SK-MEL-5 (cell line): ENCODE measurements at regions not wholly inside any gene's neighbourhood (a gene's known extent, or its start where the extent isn't known, plus 50 kb on each side); places are given as distances from the start of the nearest gene placed in this dataset.
A peak's percentile ranks its signal among the peaks of the same experiment; 100 is the strongest.

Experiments
- DNase-seq: peaks from one replicate; pipeline ENCODE4 v3.0.0-alpha.2; 2016; ENCODE audit warnings: low read depth, low spot score
- in situ Hi-C: cut with HindIII; loops from 2 replicates; pipeline ENCODE4 v1.10.0; 2016; ENCODE audit warnings: low sequenced_read_pairs, high pct_unique_total_duplicates, low pct_unique_long_range_greater_than_20kb

DNA sequence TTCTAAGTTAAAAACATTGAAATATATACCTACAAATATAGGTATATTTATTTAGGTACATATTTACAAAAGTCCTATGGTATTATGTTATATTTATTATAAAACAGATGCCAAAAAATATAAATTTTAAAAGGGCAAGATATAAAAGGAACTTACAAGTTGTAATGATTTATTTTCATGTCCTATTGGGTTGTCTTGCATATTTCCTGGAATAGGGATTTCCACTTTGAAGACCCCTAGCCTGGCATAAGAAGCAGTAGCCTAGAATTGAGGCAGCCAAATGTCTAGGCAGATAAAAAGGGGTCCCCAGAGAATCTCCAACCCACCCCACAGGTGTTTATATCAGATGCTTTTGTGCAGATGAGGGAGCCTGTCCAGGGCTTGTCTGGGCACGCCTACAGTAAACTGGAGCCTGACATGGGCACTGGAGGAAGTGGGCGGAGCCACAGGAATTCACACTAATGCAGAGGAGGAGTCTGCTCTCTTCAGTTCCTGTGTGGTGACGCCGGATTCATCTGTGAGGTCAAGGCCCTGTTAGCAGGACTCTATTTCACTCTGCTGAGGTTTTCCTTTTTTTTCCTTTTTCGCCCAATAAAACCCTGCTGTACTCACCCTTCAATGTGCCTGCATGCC lies 1088.9 kb upstream of the PIK3C3 start:
- peak; percentile 25 for DNase-seq
- in situ Hi-C loops, result no loop called here

DNA sequence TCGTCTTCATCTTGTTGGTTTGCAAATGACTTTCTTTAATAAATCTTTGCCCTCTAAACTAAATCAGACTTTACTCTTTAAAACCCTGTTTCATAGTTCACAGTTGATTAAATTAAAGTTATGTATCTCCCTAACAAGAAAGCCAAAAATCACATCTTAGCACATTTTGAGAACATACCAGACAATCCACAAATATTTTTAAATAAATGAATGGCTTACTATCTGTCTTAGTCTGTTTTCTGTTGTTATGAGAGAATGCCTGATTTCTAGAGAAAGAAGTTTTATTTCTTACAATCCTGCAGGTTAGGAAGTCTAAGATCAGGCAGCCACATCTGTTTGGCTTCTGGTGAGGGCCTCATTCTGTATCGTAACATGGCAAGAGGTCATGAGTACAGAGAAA lies 1090.2 kb upstream of the PIK3C3 start:
- in situ Hi-C loops, result no loop called here
- DNase-seq, result no peak

DNA sequence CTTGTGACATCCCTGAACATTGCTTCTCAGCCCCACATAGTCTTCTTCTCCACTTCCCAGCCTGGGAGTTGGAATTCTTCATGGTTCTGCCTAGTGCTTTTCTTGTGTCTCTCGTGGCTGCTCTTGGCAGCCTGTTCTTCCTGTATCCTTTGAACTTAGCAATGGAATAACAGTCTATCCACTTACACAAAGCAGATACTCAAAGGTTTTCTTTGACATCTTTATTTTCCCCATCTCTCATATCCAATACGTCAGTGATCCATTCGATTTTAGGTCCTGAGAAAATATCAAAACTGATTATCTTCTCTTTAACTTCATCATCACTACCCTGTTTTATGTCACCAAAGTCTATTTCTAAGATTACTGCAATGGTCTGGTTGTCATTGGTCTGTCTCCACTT lies 1091.2 kb upstream of the PIK3C3 start:
- DNase-seq, result no peak
- in situ Hi-C loops, result no loop called here

DNA sequence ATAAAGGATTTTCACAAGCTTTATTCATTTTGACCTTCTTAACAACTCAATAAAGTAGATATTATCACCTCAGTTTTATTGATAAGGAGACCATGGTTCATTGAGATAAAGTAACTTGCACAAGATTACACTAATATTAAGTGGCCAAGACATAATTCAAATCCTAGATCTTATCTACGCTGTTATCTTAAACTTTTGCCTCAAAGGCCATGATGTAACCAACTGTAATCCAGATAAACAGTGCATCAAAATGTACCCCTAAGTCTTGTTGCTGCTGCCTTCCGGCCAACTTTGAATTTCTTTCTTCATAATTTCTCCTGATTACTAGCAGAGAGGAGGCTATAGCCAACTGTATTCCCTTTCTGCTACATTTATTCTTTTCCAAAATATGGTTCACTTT lies 1094.8 kb upstream of the PIK3C3 start:
- in situ Hi-C loops, result no loop called here
- no peak for DNase-seq

DNA sequence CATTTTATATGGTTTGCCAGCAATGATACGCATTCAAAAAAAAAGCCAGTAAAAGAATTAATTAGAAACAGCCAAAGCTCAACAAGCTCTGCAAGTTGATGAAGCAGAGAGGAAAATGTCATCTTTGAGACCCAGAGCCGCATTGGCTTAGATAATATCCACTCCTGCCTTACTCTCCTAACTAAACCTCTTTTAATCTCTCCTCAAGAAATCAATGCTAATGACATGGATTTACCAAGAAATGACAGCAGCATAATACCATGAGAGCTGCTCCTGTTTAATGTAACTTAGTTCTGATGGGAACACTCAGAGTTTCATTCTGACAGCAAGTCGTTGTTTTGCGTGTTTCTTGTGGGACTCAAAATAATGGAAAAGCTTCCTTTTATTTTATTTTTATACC lies 1099.4 kb upstream of the PIK3C3 start:
- in situ Hi-C loops, result no loop called here
- no peak for DNase-seq

DNA sequence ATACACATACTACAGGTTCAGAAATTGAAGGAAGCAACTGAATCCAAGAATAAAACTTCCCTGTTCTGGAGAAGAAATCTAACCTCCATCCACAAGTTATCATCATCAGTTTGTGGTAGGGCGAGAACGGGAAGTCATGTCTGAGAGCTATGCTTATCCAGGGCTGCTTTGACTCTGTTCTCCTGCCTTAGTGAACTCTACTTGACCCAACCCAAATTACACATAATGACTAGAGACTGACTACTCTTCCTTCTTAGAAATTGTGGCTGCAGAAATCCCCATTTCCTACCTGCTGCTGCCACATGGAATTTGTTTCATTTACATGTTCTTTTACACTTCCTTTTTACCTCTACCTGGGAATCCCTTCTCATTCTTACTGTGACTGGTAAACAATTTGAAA lies 1102.6 kb upstream of the PIK3C3 start:
- in situ Hi-C loops, result no loop called here
- DNase-seq, result no peak

DNA sequence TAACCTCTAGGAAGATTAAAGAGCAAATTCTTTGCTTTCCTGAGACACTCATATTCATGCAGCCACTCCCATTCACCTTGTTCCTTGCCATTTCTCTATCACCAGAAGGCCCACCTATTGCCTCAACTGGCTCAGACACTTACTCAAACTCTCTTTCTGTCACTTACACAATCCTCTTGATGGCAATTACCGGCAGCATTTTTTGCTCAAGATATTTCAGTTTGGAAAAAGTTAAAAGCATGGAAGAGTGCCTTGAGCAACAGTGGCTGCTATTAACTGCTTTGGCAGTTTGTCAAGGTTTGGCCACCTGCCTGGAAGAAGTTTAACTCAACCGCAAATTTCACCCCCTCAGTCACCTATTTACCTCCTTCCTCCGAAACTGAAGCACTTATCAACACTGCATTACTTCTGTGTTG lies 1104.0 kb upstream of the PIK3C3 start:
- DNase-seq, result no peak
- in situ Hi-C loops, result no loop called here

DNA sequence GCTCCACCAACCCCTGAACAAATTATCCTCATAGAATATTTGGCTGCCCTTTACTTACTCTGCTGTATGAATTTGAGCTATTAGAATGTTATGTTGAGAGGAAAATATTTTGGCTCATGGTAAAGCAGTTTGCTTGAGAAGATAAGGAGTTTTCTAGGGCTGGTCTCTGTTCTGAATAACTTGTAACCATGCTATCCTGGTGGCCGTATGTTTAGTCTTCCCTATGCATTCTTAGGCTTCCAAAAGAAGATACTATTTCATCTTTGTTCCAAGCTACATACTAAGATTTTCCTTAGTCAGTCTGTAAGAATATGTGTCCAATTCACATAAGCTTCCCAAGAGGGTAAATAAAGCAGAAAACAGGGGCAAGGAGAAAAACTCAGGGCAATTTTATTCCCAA lies 1105.1 kb upstream of the PIK3C3 start:
- no peak for DNase-seq
- in situ Hi-C loops, result no loop called here

DNA sequence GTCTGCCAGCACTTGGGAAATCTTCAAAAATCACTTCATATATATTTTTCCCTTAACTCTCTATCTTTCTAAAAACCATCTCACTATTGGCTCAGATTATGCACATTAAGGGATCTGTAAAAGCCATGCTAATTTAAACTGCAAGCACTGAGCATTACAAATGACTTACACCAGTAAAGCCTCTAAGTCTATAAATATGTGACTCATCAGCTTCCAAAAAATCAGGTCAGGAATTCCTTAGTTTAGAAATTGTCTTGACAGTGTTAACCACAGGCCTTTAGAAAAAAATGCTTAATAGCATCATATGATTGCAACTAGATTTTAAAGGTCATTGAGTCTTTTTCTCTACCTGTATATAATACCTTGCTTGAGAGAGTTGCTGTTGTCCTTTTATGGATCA lies 1113.6 kb upstream of the PIK3C3 start:
- in situ Hi-C loops, result no loop called here
- DNase-seq, result no peak

DNA sequence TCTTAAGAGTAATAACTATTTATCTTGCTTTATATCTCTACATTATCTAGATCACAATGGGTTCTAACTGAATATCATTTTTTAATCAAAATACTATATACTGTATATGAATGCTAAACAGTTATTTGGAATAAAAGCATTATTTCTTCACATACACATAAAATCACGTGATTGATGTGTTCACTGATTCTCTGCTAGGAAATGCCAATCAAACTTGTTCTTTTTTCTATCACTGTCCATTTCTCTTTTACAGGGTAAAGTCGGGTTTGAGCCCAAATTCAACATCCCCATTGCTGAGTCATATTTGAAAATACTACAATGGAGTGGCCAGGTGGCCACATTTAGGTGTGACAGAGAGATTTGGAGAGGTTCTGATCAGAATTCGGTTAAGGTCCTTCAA lies 1114.0 kb upstream of the PIK3C3 start:
- in situ Hi-C loops, result no loop called here
- no peak for DNase-seq

DNA sequence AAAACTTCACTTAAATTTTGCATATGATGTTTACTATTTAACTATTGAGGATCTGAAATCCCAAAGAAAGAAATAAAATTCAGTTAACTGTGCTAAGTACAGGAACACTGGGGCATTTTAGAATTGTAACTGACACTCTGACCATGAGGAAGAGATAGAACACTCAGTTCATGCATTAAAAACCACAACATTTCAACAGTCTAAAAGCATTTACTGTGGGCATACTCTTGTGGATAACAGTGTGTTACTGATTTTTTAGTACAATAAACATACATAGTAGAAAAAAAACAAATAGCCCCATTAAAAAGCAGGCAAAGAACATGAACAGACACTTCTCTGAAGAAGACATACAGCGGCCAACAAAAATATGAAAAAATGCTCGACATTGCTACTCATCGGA lies 1122.7 kb upstream of the PIK3C3 start:
- in situ Hi-C loops, result no loop called here
- DNase-seq, result no peak

DNA sequence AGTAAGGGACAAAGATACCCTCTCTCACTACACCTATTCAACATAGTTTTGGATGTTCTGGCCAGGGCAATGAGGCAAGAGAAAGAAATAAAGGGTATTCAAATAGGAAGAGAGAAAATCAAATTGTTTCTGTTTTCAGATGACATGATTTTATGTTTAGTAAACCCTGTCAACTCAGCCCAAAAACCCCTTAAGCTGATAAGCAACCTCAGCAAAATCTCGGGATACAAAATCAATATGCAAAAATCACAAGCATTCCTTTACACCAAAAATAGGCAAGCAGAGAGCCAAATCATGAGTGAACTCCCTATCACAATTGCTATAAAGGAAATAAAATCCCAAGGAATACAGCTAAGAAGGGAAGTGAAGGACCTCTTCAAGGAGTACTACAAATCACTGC lies 1130.7 kb upstream of the PIK3C3 start:
- in situ Hi-C loops, result no loop called here
- DNase-seq, result no peak

DNA sequence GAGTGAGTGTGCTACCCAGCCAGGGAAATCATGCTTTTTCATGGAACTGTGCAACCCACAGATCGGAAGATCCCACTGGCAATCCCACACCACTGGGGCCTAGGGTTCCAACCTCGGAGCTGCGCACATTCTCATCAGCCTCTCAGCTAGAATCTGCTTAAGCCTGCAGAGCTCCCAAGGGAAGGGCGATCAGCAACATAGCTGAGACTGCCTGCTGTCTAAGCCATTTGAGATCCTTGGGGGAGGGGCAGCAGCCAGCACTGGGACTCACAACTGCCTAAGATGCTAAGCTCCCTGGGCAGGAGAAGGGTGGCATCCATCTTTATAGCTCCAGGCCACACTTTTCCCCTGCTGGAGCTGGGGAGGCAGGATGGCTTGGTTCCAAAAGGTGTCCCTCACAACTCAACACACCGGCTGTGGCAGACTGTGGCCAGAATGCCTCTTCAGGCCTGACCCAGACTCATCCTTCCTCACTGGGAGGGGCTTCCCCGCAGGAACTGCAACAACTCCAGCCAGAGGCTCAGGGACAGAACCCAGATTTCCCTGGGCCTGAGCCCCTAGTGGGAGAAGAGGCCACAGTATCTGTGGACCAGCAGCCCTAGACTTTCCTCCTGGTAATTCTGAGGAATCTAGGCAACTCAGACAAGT lies 1133.3 kb upstream of the PIK3C3 start:
- DNase-seq, result no peak
- in situ Hi-C loops, result no loop called here

DNA sequence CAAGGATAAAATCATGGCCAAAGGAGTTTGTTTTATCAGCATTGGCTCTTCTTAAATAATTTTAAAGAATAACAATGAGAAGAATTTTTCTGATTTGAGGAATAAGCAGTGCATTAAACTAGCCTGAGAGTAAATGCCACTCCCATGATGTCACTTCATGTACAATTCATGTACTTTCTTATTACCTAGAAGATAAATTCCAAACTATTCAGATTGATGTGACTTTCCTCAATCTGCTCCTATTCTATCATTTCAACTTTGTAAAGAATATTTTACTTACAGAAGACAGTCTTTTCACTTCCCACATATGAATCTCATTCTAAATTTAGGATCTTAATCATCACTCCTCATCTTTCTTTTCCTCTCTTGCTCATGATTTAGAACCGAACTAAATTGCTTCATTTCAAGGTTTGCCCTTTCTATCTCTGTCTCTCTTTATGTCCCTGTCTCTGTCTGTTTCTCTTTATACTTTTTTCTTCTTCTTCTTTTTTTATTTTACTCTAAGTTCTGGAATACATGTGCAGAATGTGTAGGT lies 1142.0 kb upstream of the PIK3C3 start:
- no peak for DNase-seq
- in situ Hi-C loops, result no loop called here

DNA sequence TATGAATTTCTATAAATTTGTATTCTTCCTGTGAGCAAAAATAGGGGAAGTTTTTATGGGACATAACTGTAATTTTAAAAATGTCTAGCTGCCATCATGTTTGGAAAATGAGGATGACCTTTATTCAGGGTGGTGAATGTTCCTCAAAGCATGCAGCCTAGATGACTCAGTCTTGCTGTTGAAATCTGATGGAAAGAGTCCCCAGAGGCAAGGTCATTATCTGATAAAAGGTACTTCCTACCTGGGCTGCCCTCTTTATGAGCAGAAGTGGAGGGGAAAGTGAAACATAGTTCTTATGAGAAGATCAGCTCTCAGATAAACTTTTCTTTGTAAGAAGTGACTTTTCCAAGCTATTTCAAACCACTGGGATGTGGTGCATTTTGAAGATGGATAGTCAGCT lies 1144.7 kb upstream of the PIK3C3 start:
- in situ Hi-C loops, result no loop called here
- DNase-seq, result no peak

DNA sequence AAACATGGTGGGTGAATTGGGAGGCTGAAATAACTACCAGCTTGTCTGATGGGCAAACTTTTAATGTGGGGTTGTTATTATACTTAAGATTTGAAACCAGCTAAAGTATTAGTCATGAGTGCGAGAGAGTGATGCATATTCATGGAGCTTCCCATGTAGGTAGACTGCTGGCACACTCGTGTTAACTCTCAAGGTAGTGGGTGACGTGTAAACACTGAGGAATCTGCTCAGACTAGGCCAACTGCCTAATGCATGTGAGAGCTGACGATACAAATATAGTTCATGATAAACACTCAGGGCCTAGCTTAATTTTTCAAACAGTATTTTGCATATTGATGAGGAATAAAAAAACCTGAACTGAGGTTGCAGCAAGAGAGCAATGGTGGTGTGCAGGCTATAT lies 1165.7 kb upstream of the PIK3C3 start:
- in situ Hi-C loops, result no loop called here
- no peak for DNase-seq

DNA sequence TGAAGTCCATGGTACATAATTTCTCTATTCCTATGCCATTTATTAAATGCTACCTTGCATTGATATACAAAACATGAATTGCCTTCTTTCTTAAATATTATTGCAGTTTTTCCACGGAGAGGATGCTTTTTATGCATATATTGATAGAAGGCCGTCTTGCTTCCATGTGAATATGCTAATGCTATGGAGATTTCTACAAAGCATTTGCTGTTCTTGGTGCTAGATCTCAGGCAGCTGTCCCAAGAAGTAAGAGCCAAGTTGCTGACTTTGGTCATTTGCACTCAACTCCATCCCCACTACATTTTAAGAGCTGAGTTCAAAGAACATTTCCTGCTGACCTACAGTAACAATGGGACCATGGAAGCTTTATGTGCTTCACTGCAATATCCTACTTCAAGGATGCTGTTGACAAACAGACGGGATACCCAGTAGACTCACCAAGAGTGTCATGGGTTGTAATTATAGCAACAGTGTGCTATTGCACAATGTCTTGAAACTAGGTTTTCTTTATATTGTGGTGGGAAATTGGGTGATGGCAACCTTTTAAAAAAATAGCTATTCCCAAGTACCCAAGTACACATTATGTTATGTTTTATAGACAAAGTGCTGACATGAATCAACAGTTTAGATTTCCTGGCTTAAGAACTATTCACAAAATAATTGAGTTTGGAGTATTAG lies 1172.4 kb upstream of the PIK3C3 start:
- in situ Hi-C loops, result no loop called here

DNA sequence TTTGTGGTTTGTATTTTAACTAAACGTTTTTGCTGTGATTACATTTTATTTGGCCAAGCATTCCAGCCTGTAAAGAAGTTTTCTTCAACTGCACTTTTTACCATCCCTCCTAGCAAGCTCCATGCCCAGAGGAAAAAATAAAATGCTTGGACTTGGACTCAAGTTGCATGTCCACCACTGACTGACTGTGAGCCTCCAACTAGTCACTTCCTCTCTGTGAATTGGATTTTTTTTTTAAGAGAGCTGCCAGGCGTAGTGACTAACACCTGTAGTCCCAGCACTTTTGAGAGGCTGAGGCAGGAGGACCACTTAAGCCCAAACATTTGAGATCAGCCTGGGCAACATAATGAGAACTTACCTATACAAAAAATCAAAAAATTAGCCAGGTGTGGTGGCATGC lies 1185.2 kb upstream of the PIK3C3 start:
- in situ Hi-C loops, result no loop called here
- no peak for DNase-seq

More for the DNA sequence above, 1172.4 kb upstream of the PIK3C3 start:
- no peak for DNase-seq

DNA sequence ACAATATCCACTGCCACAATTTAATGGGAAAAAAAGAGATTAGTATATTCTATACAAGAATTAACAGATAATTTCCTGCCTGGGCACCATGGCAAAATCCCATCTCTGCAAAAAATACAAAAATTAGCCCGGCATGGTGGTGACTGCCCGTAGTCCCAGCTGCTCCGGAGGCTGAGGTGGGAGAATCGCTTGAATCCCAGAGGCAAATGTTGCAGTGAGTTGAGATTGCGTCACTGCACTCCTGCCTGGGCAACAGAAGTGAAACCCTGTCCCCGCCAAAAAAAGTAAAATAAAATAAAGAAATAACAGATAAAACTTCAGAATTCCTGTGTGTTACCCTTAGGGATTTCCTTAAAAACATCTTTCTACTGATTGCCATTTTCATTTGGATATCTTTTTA lies 1194.8 kb upstream of the PIK3C3 start:
- in situ Hi-C loops, result no loop called here
- no peak for DNase-seq
